OCI-LY1 (cell line): ENCODE measurements at regions not wholly inside any gene's neighbourhood (a gene's known extent, or its start where the extent isn't known, plus 50 kb on each side); places are given as distances from the start of the nearest gene placed in this dataset.

Source experiments
- H2AFZ ChIP-seq: fragments of 200-600 bp; sonication (generic), shearing (Covaris generic); 2 replicates; pipeline ENCODE4 v1.6.0; 2014; ENCODE audit warnings: antibody characterized with exemption, mild to moderate bottlenecking, low read length
- H3F3A ChIP-seq: fragments of 200-600 bp; sonication (generic), shearing (Covaris generic); 2 replicates; pipeline ENCODE4 v1.6.0; 2014; ENCODE audit warnings: mild to moderate bottlenecking, antibody characterized with exemption, low read length, moderate library complexity; ENCODE audit not compliant: insufficient read depth
- H3K27ac ChIP-seq: fragments of 200-600 bp; sonication (generic); 2 replicates; pipeline ENCODE4 v1.5.1; 2014; ENCODE audit warnings: low read length, mixed run types, mild to moderate bottlenecking, low read depth; ENCODE audit not compliant: poor library complexity, severe bottlenecking
- H3K27me3 ChIP-seq: fragments of 200-600 bp; sonication (generic); 2 replicates; pipeline ENCODE4 v1.6.0; 2014; ENCODE audit warnings: antibody characterized with exemption, mild to moderate bottlenecking, low read length, moderate library complexity; ENCODE audit not compliant: insufficient read depth
- H3K36me3 ChIP-seq: fragments of 200-600 bp; sonication (generic); 2 replicates; pipeline ENCODE4 v1.6.1; 2014; ENCODE audit warnings: mild to moderate bottlenecking, antibody characterized with exemption, low read length, moderate library complexity, mixed read lengths; ENCODE audit not compliant: insufficient read depth
- H3K4me1 ChIP-seq: fragments of 200-600 bp; sonication (generic); 2 replicates; pipeline ENCODE4 v1.5.1; 2014; ENCODE audit warnings: mild to moderate bottlenecking, low read length, moderate library complexity; ENCODE audit not compliant: insufficient read depth, severe bottlenecking
- H3K4me2 ChIP-seq: fragments of 200-600 bp; sonication (generic), shearing (Covaris generic); 2 replicates; pipeline ENCODE4 v1.6.1; 2014; ENCODE audit warnings: low read length
- H3K4me3 ChIP-seq: fragments of 200-600 bp; sonication (generic); 2 replicates; pipeline ENCODE4 v1.5.1; 2014; ENCODE audit warnings: low read length, low read depth, mild to moderate bottlenecking, mixed read lengths; ENCODE audit not compliant: poor library complexity, severe bottlenecking
- H3K79me2 ChIP-seq: fragments of 200-600 bp; shearing (Covaris generic); 2 replicates; pipeline ENCODE4 v1.6.1; 2016; ENCODE audit warnings: mixed run types, low read length, mixed read lengths; ENCODE audit not compliant: insufficient read depth
- H3K9ac ChIP-seq: fragments of 200-600 bp; sonication (generic), shearing (Covaris generic); 2 replicates; pipeline ENCODE4 v1.6.1; 2014; ENCODE audit warnings: mild to moderate bottlenecking, low read length, mixed read lengths
- H3K9me2 ChIP-seq: fragments of 200-600 bp; sonication (generic), shearing (Covaris generic); 2 replicates; pipeline ENCODE4 v1.6.1; 2014; ENCODE audit warnings: low read depth, mild to moderate bottlenecking, low read length, mixed read lengths
- H3K9me3 ChIP-seq: fragments of 200-600 bp; shearing (Covaris generic); 2 replicates; pipeline ENCODE4 v1.6.1; 2014; ENCODE audit warnings: low read length, mixed read lengths
- H4K20me1 ChIP-seq: fragments of 200-600 bp; sonication (generic), shearing (Covaris generic); 2 replicates; pipeline ENCODE4 v1.6.0; 2016; ENCODE audit warnings: mild to moderate bottlenecking, low read length; ENCODE audit not compliant: insufficient read depth
- EZH2 ChIP-seq: fragments of 200-600 bp; sonication (generic), shearing (Covaris generic); IDR thresholded peaks from 2 replicates; pipeline ENCODE4 v1.8.0; 2017; ENCODE audit warnings: borderline replicate concordance, mixed run types, mild to moderate bottlenecking, antibody characterized with exemption, low read length, moderate library complexity, mixed read lengths
- TF ChIP-seq, protein P1 (sequence below): fragments of 200-600 bp; sonication (generic), shearing (Covaris generic); IDR thresholded peaks from 2 replicates; pipeline ENCODE4 v1.5.1; 2017; ENCODE audit warnings: mild to moderate bottlenecking, antibody characterized with exemption, low read length, moderate library complexity, mixed read lengths

DNA sequence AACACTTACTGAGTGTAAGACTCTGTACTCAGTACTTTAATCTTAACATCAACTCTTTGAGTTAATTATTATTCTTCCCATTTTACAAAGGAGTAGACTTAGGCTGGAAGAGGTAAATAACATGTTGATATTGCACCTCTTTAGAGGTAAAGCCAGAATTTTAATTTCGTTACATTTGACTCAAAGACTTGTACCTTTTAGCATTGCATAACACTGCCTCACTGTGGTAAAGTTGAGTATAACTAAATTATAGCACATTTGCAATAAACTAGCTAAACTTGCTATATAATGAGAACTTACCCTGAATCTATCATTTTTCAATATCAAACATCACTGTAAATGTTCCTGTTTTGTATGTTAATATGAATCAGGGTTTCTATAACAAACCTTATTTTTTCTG is 218.5 kb downstream of the PRR32 start:
- no peaks in the 10 kb centered on the region for H3K9me2 ChIP-seq
- H4K20me1 ChIP-seq: no peaks in the 10 kb centered on the region
- H3K9me3 ChIP-seq: no peaks in the 10 kb centered on the region
- H3K27me3 ChIP-seq: no peaks in the 10 kb centered on the region
- H3F3A ChIP-seq: no peaks in the 10 kb centered on the region
- H3K27ac ChIP-seq: no peak overlapping the region
- no peaks in the 10 kb centered on the region for H3K36me3 ChIP-seq
- H3K9ac ChIP-seq: no peak overlapping the region
- no peaks in the 10 kb centered on the region for H3K79me2 ChIP-seq
- no peak overlapping the region for H3K4me3 ChIP-seq
- H3K4me1 ChIP-seq: no peaks in the 10 kb centered on the region
- no peak overlapping the region for H3K4me2 ChIP-seq
- H2AFZ ChIP-seq: no peak overlapping the region
- TF ChIP-seq, protein P1, sequence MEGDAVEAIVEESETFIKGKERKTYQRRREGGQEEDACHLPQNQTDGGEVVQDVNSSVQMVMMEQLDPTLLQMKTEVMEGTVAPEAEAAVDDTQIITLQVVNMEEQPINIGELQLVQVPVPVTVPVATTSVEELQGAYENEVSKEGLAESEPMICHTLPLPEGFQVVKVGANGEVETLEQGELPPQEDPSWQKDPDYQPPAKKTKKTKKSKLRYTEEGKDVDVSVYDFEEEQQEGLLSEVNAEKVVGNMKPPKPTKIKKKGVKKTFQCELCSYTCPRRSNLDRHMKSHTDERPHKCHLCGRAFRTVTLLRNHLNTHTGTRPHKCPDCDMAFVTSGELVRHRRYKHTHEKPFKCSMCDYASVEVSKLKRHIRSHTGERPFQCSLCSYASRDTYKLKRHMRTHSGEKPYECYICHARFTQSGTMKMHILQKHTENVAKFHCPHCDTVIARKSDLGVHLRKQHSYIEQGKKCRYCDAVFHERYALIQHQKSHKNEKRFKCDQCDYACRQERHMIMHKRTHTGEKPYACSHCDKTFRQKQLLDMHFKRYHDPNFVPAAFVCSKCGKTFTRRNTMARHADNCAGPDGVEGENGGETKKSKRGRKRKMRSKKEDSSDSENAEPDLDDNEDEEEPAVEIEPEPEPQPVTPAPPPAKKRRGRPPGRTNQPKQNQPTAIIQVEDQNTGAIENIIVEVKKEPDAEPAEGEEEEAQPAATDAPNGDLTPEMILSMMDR: peak; percentile 40; the same call in 1 of the 2 replicates
- TF ChIP-seq EZH2: no peak

DNA sequence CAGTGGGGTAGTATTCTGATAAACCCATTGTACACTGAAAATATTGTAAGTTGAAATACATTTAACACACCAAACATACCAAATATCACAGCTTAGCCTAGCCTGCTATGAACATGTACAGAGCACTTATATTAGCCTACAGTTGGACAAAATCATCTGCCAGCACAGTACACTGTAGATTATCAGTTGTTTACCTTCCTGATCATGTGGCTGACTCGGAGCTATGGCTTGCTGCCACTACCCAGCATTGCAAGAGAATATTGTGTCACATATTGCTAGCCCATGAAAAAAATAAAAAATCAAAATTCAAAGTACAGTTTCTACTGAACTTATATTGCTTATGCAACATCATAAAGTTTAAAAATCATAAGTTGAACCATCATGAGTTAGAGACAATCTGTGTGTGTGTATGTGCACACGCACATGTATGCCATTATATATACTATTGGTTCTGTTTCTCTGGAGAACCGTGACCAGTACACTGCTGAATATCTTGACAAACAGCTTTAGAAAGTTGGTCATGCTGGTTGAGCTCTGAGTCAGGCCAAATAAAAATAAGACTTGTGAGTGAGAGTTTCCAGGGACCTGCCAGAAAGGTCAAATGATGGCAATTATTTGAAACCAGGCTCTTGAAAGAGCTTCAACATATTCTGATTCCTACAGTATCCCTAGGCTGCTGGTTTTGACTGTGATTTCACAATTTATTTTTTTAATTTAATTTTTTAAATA is 238.5 kb downstream of the PRR32 start:
- Histone ChIP-seq H4K20me1 (no peaks in the 10 kb centered on the region), H3K9me2 (no peaks in the 10 kb centered on the region), H3K36me3 (no peaks in the 10 kb centered on the region), H3K4me2 (no peak overlapping the region), H3F3A (no peaks in the 10 kb centered on the region), H2AFZ (no peak overlapping the region), H3K27ac (no peak overlapping the region), H3K9me3 (no peaks in the 10 kb centered on the region), H3K79me2 (no peaks in the 10 kb centered on the region), H3K4me1 (no peaks in the 10 kb centered on the region), H3K27me3 (no peaks in the 10 kb centered on the region), H3K9ac (no peak overlapping the region), H3K4me3 (no peak overlapping the region)
- TF ChIP-seq, protein P1: no peak
- no peak for TF ChIP-seq EZH2

- Histone ChIP-seq H3K4me2 (no peak overlapping the region), H3K79me2 (no peaks in the 10 kb centered on the region), H3K4me3 (no peak overlapping the region), H2AFZ (no peak overlapping the region), H3K27ac (no peak overlapping the region), H3F3A (no peaks in the 10 kb centered on the region), H3K27me3 (no peaks in the 10 kb centered on the region), H3K9me2 (no peaks in the 10 kb centered on the region), H4K20me1 (no peaks in the 10 kb centered on the region), H3K4me1 (no peaks in the 10 kb centered on the region), H3K9me3 (no peaks in the 10 kb centered on the region), H3K36me3 (no peaks in the 10 kb centered on the region), H3K9ac (no peak overlapping the region)
- TF ChIP-seq, protein P1: no peak
- no peak for TF ChIP-seq EZH2
Measured at GRCh38 chrX:127085939-127086338, 266.4 kb downstream of the PRR32 start.
